NB4 (cell line): ENCODE measurements at regions not wholly inside any gene's neighbourhood (a gene's known extent, or its start where the extent isn't known, plus 50 kb on each side); places are given as distances from the start of the nearest gene placed in this dataset.

Experiments
- DNase-seq: peaks from one replicate; pipeline ENCODE4 v3.0.0; 2010; ENCODE audit warnings: low read depth
- H3K4me3 ChIP-seq: one replicate; pipeline ENCODE4 v1.5.1; 2011; ENCODE audit warnings: mild to moderate bottlenecking, low read depth, low read length, moderate library complexity
- MAX ChIP-seq: IDR thresholded peaks from 2 replicates; pipeline ENCODE4 v1.6.1; 2011; ENCODE audit warnings: low read depth, low read length
- MYC ChIP-seq: IDR thresholded peaks from 2 replicates; pipeline ENCODE4 v1.6.1; 2011; ENCODE audit warnings: low read depth, low read length
- POLR2A ChIP-seq: IDR thresholded peaks from 2 replicates; pipeline ENCODE4 v1.6.1; 2011; ENCODE audit warnings: mild to moderate bottlenecking; ENCODE audit not compliant: insufficient read length; ENCODE audit errors: extremely low read depth
- TF ChIP-seq, protein P1 (sequence below): IDR thresholded peaks from one replicate; pipeline ENCODE4 v1.5.1; 2012; ENCODE audit warnings: low read depth, low read length

DNA sequence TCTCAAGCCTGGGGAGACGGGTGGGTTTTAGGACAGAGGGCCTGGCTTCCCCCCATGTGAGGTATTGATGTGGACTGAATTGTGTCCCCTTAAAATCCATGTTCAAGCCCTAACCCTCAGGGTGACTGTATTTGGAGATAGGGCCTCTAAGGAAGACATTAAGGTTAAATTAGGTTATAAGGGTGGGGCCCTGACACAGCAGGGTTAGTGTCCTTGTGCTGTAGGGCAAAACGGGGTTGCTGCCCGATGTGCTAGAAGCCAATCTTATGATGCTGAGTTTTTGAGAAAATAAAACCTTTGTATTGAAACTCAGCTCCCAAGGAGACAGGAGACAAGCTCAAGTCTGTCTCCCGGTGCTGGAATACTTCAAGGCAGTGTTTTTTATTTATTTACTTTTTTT lies 71.1 kb upstream of the NUP50 start:
- TF ChIP-seq MYC (no peak), POLR2A (no peak), MAX (no peak)
- TF ChIP-seq, protein P1, sequence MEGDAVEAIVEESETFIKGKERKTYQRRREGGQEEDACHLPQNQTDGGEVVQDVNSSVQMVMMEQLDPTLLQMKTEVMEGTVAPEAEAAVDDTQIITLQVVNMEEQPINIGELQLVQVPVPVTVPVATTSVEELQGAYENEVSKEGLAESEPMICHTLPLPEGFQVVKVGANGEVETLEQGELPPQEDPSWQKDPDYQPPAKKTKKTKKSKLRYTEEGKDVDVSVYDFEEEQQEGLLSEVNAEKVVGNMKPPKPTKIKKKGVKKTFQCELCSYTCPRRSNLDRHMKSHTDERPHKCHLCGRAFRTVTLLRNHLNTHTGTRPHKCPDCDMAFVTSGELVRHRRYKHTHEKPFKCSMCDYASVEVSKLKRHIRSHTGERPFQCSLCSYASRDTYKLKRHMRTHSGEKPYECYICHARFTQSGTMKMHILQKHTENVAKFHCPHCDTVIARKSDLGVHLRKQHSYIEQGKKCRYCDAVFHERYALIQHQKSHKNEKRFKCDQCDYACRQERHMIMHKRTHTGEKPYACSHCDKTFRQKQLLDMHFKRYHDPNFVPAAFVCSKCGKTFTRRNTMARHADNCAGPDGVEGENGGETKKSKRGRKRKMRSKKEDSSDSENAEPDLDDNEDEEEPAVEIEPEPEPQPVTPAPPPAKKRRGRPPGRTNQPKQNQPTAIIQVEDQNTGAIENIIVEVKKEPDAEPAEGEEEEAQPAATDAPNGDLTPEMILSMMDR: no peak
- H3K4me3 ChIP-seq: no peak overlapping the region
- DNase-seq: no peak

GRCh38 chr22:45093609-45094008 lies 70.1 kb upstream of the NUP50 start:
- TF ChIP-seq POLR2A: no peak
- H3K4me3 ChIP-seq: no peak overlapping the region
- DNase-seq: no peak

GRCh38 chr22:45094081-45094720 lies 69.5 kb upstream of the NUP50 start:
- no peak overlapping the region for H3K4me3 ChIP-seq
- no peak for TF ChIP-seq POLR2A
- no peak for TF ChIP-seq MAX
- no peak for DNase-seq

GRCh38 chr22:45094825-45095224 lies 68.9 kb upstream of the NUP50 start:
- no peak for DNase-seq
- no peak for TF ChIP-seq MAX
- TF ChIP-seq, protein P1: no peak
- TF ChIP-seq MYC: no peak
- no peak for TF ChIP-seq POLR2A
- no peak overlapping the region for H3K4me3 ChIP-seq

GRCh38 chr22:45096256-45096907 lies 67.3 kb upstream of the NUP50 start:
- no peak for TF ChIP-seq MYC
- no peak for TF ChIP-seq MAX
- no peak for TF ChIP-seq POLR2A
- TF ChIP-seq, protein P1: peak; percentile 95
- peak; percentile 66 for DNase-seq
- H3K4me3 ChIP-seq: no peak overlapping the region

DNA sequence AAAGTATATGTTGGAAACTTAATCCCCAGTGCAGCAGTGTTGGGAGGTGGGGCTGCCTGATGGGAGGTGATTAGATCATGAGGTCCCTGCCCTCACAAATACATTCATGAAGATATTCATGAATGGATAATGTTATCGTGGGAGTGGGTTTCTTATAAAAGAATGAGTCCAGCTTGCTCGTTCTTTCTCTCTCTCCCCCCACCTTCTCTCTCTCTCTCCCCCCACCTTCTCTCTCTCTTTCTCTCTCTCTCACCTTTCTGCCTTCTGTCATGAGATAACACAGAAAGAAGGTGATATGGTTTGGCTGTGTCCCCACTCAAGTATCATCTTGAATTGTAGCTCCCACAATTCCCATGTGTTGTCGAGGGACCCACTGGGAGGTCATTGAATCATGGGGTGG lies 66.7 kb upstream of the NUP50 start:
- H3K4me3 ChIP-seq: no peak overlapping the region
- no peak for TF ChIP-seq POLR2A
- no peak for DNase-seq

- no peak for DNase-seq
- TF ChIP-seq, protein P1: no peak
- no peak for TF ChIP-seq POLR2A
- TF ChIP-seq MAX: no peak
- TF ChIP-seq MYC: no peak
- H3K4me3 ChIP-seq: no peak overlapping the region
Measured at GRCh38 chr22:45098056-45098455, 65.7 kb upstream of the NUP50 start.
